ENCODE measurements at regions not wholly inside any gene's neighbourhood (a gene's known extent, or its start where the extent isn't known, plus 50 kb on each side); places are given as distances from the start of the nearest gene placed in this dataset.

DNA sequence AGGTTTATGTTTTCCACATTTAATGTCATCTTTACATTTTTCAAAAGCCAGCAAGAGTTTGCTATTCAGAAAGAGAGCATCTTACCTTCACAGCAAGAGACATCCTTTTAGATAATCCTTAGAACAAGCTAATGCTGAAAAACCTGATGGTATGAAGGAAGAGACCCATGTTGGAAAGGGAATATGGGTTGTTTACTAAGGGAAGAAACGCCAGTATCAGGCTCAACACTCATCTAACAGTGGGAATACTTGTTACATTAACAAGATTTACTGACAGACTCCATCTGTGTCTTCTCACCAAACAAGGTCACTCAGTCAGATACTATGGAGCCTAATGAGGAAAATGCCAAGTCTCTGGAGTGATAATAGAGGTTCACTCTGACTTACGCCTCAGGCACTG, 1474.1 kb upstream of the SLC39A10 start:
- no peaks in the 10 kb centered on the region for H3K27me3 ChIP-seq
- no peak overlapping the region for H3K4me3 ChIP-seq
- H4K20me1 ChIP-seq, result no peaks in the 10 kb centered on the region
- no peaks in the 10 kb centered on the region for H3K4me1 ChIP-seq
- no peak overlapping the region for H3K27ac ChIP-seq
- no peak for TF ChIP-seq Cebpa-rat (IDR thresholded peaks at IDR 0.05)
- H3K9me3 ChIP-seq (replicated peaks in 1 of 11), result no peaks in the 10 kb centered on the region
- no peak overlapping the region for H3K4me2 ChIP-seq
- no peaks in the 10 kb centered on the region for H3K36me3 ChIP-seq
- H3K9ac ChIP-seq, result no peak overlapping the region

DNA sequence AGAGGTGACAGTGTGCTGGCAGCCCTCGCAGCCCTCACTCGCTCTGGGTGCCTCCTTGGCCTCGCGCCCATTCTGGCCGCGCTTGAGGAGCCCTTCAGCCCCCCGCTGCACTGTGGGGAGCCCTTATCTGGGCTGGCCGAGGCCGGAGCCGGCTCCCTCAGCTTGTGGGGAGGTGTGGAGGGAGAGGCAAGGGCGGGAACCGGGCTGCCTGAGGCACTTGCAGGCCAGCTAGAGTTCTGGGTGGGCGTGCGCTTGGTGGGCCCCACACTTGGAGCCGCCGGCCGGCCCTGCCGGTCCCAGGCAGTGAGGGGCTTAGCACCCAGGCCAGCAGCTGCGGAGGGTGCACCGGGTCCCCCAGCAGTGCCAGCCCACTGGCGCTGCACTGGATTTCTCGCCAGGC, 1480.9 kb upstream of the SLC39A10 start:
- no peak overlapping the region for H3K27ac ChIP-seq
- no peak overlapping the region for H3K9ac ChIP-seq
- no peak overlapping the region for H3K4me3 ChIP-seq
- H3K4me2 ChIP-seq, result no peak overlapping the region
- TF ChIP-seq Cebpa-rat (IDR thresholded peaks at IDR 0.05), result no peak
- no peaks in the 10 kb centered on the region for H4K20me1 ChIP-seq
- H3K4me1 ChIP-seq, result no peaks in the 10 kb centered on the region
- no peaks in the 10 kb centered on the region for H3K36me3 ChIP-seq
- H3K9me3 ChIP-seq (replicated peaks in 1 of 11), result peaks cover 0 to 12% (median 8%) of the 10 kb centered on the region in 11 experiments; a peak in 12 of 22 replicates
- no peaks in the 10 kb centered on the region for H3K27me3 ChIP-seq

DNA sequence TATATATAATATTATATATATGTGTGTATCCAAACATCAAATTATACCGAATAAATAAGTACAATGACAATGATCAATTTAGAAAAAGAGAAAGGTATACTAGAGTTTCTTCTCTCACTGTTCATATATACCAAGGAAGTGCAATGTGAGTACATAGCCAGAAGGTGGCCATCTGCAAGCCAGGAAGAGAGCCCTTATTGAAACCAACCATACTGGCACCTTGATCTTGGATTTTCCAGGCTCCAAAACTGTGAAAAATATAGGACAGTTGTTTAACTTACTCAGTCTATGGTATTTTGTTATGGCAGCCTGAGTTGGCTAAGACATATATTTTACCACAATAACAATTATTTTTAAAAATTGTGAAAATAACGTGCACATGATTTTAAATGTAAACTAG, 1490.2 kb upstream of the SLC39A10 start:
- no peak overlapping the region for H3K4me3 ChIP-seq
- no peak overlapping the region for H3K4me2 ChIP-seq
- no peaks in the 10 kb centered on the region for H4K20me1 ChIP-seq
- no peaks in the 10 kb centered on the region for H3K4me1 ChIP-seq
- no peak overlapping the region for H3K9ac ChIP-seq
- H3K9me3 ChIP-seq (replicated peaks in 1 of 11), result no peaks in the 10 kb centered on the region
- H3K27ac ChIP-seq, result no peak overlapping the region
- H3K36me3 ChIP-seq, result no peaks in the 10 kb centered on the region
- H3K27me3 ChIP-seq, result no peaks in the 10 kb centered on the region
- no peak for TF ChIP-seq Cebpa-rat (IDR thresholded peaks at IDR 0.05)

DNA sequence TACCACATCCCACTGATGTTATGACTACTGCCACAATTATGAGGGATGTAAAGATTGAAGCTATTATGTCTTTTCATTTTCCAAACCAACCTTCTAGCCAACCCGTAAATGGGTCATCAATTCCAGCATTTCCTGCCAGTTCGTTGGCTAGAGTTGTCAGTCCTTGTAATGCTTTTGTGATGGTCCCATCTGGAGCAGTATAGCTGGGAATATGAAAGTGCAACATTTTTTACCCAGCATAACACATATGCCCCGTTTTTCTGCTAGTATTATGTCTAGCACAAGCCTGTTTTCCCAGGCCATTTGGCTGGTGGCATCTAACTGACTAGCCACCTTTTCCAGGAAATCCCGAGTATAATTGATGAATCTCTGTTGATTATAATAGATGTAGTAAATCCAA, 1501.6 kb upstream of the SLC39A10 start:
- no peaks in the 10 kb centered on the region for H3K9me3 ChIP-seq (replicated peaks in 1 of 11)
- no peaks in the 10 kb centered on the region for H3K36me3 ChIP-seq
- no peak for TF ChIP-seq Cebpa-rat (IDR thresholded peaks at IDR 0.05)
- no peak overlapping the region for H3K4me3 ChIP-seq
- no peak overlapping the region for H3K27ac ChIP-seq
- no peaks in the 10 kb centered on the region for H4K20me1 ChIP-seq
- no peaks in the 10 kb centered on the region for H3K27me3 ChIP-seq
- no peak overlapping the region for H3K9ac ChIP-seq
- no peak overlapping the region for H3K4me2 ChIP-seq
- no peaks in the 10 kb centered on the region for H3K4me1 ChIP-seq

DNA sequence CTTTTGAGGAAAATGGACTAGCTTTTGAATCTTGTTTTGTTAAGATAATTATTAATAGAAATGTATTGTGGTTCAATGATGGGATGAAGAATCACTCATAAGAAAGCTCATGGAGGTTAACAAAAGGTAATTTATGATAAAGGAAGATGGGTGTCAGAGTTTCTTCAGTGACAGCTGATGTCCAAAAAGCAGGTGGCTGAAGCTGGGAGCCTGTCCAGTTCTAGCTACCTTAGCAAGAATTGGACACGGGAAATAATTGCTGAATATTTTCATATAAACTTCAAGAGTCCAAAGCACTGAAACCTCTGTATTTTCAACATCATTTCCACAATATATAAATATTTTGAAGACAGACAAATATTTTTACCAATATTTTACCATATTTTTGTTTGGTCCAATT, 1505.8 kb upstream of the SLC39A10 start:
- no peak overlapping the region for H3K4me3 ChIP-seq
- no peak overlapping the region for H3K9ac ChIP-seq
- H4K20me1 ChIP-seq, result no peaks in the 10 kb centered on the region; a peak in 1 of 22 replicates
- H3K27ac ChIP-seq, result no peak overlapping the region
- no peak overlapping the region for H3K4me2 ChIP-seq
- no peaks in the 10 kb centered on the region for H3K9me3 ChIP-seq (replicated peaks in 1 of 11)
- TF ChIP-seq Cebpa-rat (IDR thresholded peaks at IDR 0.05), result no peak
- H3K27me3 ChIP-seq, result no peaks in the 10 kb centered on the region
- no peaks in the 10 kb centered on the region for H3K36me3 ChIP-seq
- peaks cover 0 to 17% (median 0%) of the 10 kb centered on the region in 10 experiments; a peak in 2 of 20 replicates for H3K4me1 ChIP-seq

- Histone ChIP-seq H3K36me3 (no peaks in the 10 kb centered on the region), H4K20me1 (no peaks in the 10 kb centered on the region), H3K4me3 (no peak overlapping the region), H3K9ac (no peak overlapping the region), H3K27me3 (no peaks in the 10 kb centered on the region), H3K27ac (no peak overlapping the region), H3K9me3 (replicated peaks in 1 of 11) (no peaks in the 10 kb centered on the region), H3K4me2 (no peak overlapping the region), H3K4me1 (no peaks in the 10 kb centered on the region)
- TF ChIP-seq Cebpa-rat (IDR thresholded peaks at IDR 0.05), result no peak
Observed at GRCh38 chr2:194135463-194135862, 1521.6 kb upstream of the SLC39A10 start.

GRCh38 chr2:194128810-194129209, 1528.2 kb upstream of the SLC39A10 start:
- no peak for TF ChIP-seq Cebpa-rat (IDR thresholded peaks at IDR 0.05)
- Histone ChIP-seq H4K20me1 (no peaks in the 10 kb centered on the region), H3K36me3 (no peaks in the 10 kb centered on the region), H3K4me2 (no peak overlapping the region), H3K9ac (no peak overlapping the region), H3K4me3 (no peak overlapping the region), H3K27ac (no peak overlapping the region), H3K4me1 (no peaks in the 10 kb centered on the region), H3K27me3 (no peaks in the 10 kb centered on the region), H3K9me3 (replicated peaks in 1 of 11) (peaks cover 0 to 6% (median 0%) of the 10 kb centered on the region in 11 experiments; a peak in 3 of 22 replicates)

GRCh38 chr2:194126418-194126817, 1530.6 kb upstream of the SLC39A10 start:
- Histone ChIP-seq H3K27ac (no peak overlapping the region), H4K20me1 (no peaks in the 10 kb centered on the region), H3K4me1 (no peaks in the 10 kb centered on the region), H3K27me3 (no peaks in the 10 kb centered on the region), H3K9me3 (replicated peaks in 1 of 11) (peaks cover 0 to 6% (median 0%) of the 10 kb centered on the region in 11 experiments; a peak in 3 of 22 replicates), H3K4me2 (no peak overlapping the region), H3K36me3 (no peaks in the 10 kb centered on the region), H3K4me3 (no peak overlapping the region), H3K9ac (no peak overlapping the region)
- no peak for TF ChIP-seq Cebpa-rat (IDR thresholded peaks at IDR 0.05)

- Histone ChIP-seq H3K4me3 (no peak overlapping the region), H3K4me1 (no peaks in the 10 kb centered on the region), H3K4me2 (no peak overlapping the region), H3K27ac (no peak overlapping the region), H3K36me3 (no peaks in the 10 kb centered on the region), H4K20me1 (no peaks in the 10 kb centered on the region), H3K9me3 (replicated peaks in 1 of 11) (no peaks in the 10 kb centered on the region), H3K9ac (no peak overlapping the region), H3K27me3 (no peaks in the 10 kb centered on the region)
- TF ChIP-seq Cebpa-rat (IDR thresholded peaks at IDR 0.05), result no peak
Observed at GRCh38 chr2:194116861-194117260, 1540.2 kb upstream of the SLC39A10 start.

DNA sequence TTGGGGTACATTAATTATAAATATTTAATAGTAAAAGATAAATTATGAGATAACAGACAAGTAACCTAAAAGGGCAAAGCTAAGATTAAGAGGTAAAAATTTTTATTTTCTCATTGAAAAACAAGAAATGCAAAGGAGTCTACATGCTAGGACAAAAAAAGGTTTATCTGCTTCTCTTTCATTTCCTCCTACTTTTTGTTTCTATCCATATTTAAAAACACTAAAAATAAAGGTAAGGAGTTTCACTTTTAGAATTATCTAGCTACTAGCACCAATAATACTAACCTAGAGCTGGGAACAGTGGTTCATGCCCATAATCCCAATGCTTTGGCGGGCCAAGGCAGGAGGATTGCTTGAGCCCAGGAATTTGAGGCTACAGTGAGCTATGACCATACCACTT, 1551.7 kb upstream of the SLC39A10 start:
- H3K4me2 ChIP-seq, result peak overlapping the region in 7 of 11 experiments; percentile 4 to 77 (median 61); a peak in 12 of 22 replicates

More for the DNA sequence above, 1551.7 kb upstream of the SLC39A10 start:
- peak overlapping the region in 4 of 11 experiments; percentile 30 to 52 (median 38); a peak in 7 of 22 replicates for H3K9ac ChIP-seq
- no peaks in the 10 kb centered on the region for H3K36me3 ChIP-seq
- TF ChIP-seq Cebpa-rat (IDR thresholded peaks at IDR 0.05), result no peak
- no peak overlapping the region for H3K4me3 ChIP-seq
- H3K27me3 ChIP-seq, result no peaks in the 10 kb centered on the region
- no peaks in the 10 kb centered on the region for H4K20me1 ChIP-seq
- no peaks in the 10 kb centered on the region for H3K9me3 ChIP-seq (replicated peaks in 1 of 11)
- H3K4me1 ChIP-seq, result peaks cover 0 to 30% (median 16%) of the 10 kb centered on the region in 10 experiments; a peak in 14 of 20 replicates
- peak overlapping the region in 10 of 11 experiments; percentile 43 to 83 (median 62); a peak in 19 of 22 replicates for H3K27ac ChIP-seq
